SK-N-SH treated with all-trans-retinoic acid at 6 μM for 48 hours (cell line): ENCODE measurements at regions not wholly inside any gene's neighbourhood (a gene's known extent, or its start where the extent isn't known, plus 50 kb on each side); places are given as distances from the start of the nearest gene placed in this dataset.
"Not testable (repeated sequence)": the region's sequence is repeated elsewhere in the genome, so short reads cannot be mapped to it uniquely, and the experiment has no call there.

Source experiments
- ATAC-seq: fragments of 200-7000 bp; cut with Tn5 transposase; 3 replicates; pipeline ENCODE4 v1.9.1; 2020; ENCODE audit warnings: mild to moderate bottlenecking, moderate library complexity
- ARNTL ChIP-seq: fragments of 450-650 bp; formaldehyde crosslinking; IDR thresholded peaks from 2 replicates; pipeline ENCODE4 v1.5.0; 2020; ENCODE audit warnings: low read depth, mild to moderate bottlenecking, moderate library complexity, borderline replicate concordance
- BACH2 ChIP-seq: fragments of 250-450 bp; sonication (Bioruptor Pico); IDR thresholded peaks from 2 replicates; pipeline ENCODE4 v1.9.0; 2021; ENCODE audit warnings: mild to moderate bottlenecking, borderline replicate concordance
- CSDC2 ChIP-seq: fragments of 250-450 bp; sonication (Bioruptor Pico); IDR thresholded peaks from 2 replicates; pipeline ENCODE4 v1.5.0; 2020; ENCODE audit warnings: mild to moderate bottlenecking, moderate library complexity
- GLIS3 ChIP-seq: fragments of 250-450 bp; sonication (Bioruptor Pico); IDR thresholded peaks from 2 replicates; pipeline ENCODE4 v1.5.0; 2020; ENCODE audit warnings: mild to moderate bottlenecking, moderate library complexity
- ISL1 ChIP-seq: fragments of 250-450 bp; sonication (Bioruptor Pico); IDR thresholded peaks from 2 replicates; pipeline ENCODE4 v2.1.2; 2022; ENCODE audit warnings: mild to moderate bottlenecking, moderate library complexity
- OSR1 ChIP-seq: fragments of 250-450 bp; sonication (Bioruptor Pico); IDR thresholded peaks from 2 replicates; pipeline ENCODE4 v1.8.0; 2022; ENCODE audit warnings: moderate library complexity, mild to moderate bottlenecking, inconsistent platforms
- PPARA ChIP-seq: fragments of 250-450 bp; sonication (Bioruptor Pico); IDR thresholded peaks from 2 replicates; pipeline ENCODE4 v1.5.0; 2020; ENCODE audit warnings: mild to moderate bottlenecking, borderline replicate concordance
- RARB ChIP-seq: fragments of 250-450 bp; sonication (Bioruptor Pico); IDR thresholded peaks from 2 replicates; pipeline ENCODE4 v1.8.0; 2021; ENCODE audit warnings: mild to moderate bottlenecking, moderate library complexity
- TCF4 ChIP-seq: fragments of 250-450 bp; sonication (Bioruptor Pico); IDR thresholded peaks from 2 replicates; pipeline ENCODE4 v1.8.0; 2021; ENCODE audit warnings: mild to moderate bottlenecking, moderate library complexity, borderline replicate concordance
- ZC3H10 ChIP-seq: fragments of 250-450 bp; sonication (Bioruptor Pico); IDR thresholded peaks from 2 replicates; pipeline ENCODE4 v1.5.1; 2021; ENCODE audit warnings: mild to moderate bottlenecking, moderate library complexity
- ZFP3 ChIP-seq: fragments of 250-450 bp; sonication (Bioruptor Pico); IDR thresholded peaks from 2 replicates; pipeline ENCODE4 v1.5.0; 2020; ENCODE audit warnings: mild to moderate bottlenecking, moderate library complexity
- ZNF565 ChIP-seq: fragments of 450-650 bp; formaldehyde crosslinking; conservative IDR thresholded peaks from 2 replicates; pipeline ENCODE4 v1.5.0; 2020; ENCODE audit warnings: low read depth, mild to moderate bottlenecking, moderate library complexity
- ZNF70 ChIP-seq: fragments of 450-650 bp; formaldehyde crosslinking; IDR thresholded peaks from 2 replicates; pipeline ENCODE4 v1.5.0; 2020; ENCODE audit warnings: mild to moderate bottlenecking, moderate library complexity
- TF ChIP-seq, protein P1 (sequence below): fragments of 250-450 bp; sonication (Bioruptor Pico); IDR thresholded peaks from 2 replicates; pipeline ENCODE4 v1.8.0; 2020; ENCODE audit warnings: mild to moderate bottlenecking, moderate library complexity, borderline replicate concordance
- TF ChIP-seq, protein P2 (sequence below): fragments of 250-450 bp; sonication (Bioruptor Pico); IDR thresholded peaks from 2 replicates; pipeline ENCODE4 v1.5.0; 2020; ENCODE audit warnings: mild to moderate bottlenecking, moderate library complexity
- TF ChIP-seq, protein P3 (sequence below): fragments of 250-450 bp; sonication (Bioruptor Pico); IDR thresholded peaks from 2 replicates; pipeline ENCODE4 v1.8.0; 2021; ENCODE audit warnings: low read depth, mild to moderate bottlenecking, moderate library complexity, borderline replicate concordance
- TF ChIP-seq, protein P4 (sequence below): fragments of 250-450 bp; sonication (Bioruptor Pico); IDR thresholded peaks from 2 replicates; pipeline ENCODE4 v1.5.1; 2020; ENCODE audit warnings: low read depth, mild to moderate bottlenecking, moderate library complexity

DNA sequence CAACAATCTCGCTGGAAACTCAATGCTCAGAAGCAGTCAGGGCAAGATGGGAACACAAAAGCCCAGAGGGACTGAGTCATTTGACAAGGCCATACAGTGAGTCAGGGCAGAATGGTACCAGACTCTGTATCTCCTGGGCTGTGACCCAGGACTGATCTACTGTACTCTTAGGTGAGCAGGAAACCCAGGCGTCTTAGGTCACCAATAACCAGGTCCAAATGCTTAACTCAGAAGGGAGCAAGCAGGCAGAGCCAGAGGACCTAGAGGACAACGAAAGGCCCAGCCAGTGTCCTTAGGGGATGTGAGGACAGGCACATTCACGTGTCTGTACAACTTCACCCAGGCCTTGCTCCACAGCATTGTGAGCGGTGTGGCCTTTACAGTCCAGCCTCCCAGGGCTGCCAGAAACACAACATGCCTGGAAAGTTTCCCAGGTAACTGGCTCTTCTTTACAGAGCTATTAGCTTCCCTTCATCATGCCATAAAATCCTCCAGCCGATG, 69.9 kb downstream of the ARL6IP4 start (continued):
- TF ChIP-seq PPARA (CRISPR knock-in tag): no peak

DNA sequence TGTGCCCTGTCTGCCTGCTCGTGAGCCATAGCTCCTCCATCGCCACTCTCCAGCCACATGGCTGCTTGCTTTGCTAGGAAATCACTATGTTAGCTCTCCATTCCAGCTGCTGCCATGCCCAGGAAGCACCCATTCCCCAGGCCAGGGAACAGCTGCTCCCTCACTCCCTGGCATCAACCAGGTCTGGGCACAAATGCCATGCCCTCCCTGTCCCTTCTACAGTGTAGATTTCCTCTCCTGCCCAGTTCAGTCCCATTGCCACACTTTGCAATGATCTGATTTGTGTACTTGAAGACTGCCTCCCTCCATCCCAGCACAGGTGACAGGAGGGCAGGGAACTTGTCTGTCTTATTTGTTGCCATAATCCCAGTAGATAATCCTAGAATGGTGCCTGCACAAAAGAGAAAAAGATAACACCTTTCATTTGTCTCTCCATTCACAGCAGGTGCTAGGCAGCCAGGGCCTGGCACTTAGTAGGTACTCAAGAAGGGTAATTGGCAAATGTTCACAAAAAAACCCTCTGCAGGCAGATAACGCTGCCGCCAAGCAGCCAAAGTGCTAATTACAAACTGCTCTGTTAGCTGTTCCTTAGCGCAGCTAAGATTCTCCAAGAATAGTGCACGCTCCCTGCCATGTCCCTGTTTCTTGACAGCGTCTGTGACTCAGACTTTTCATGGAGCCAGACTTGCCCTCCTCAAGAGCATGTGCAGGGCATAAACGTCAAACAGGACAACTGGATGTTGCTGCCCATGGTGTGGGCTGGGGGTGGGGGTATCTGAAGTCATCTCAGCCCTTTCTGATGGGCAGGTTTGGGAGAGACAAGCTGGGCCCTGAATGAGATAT, 69.1 kb downstream of the ARL6IP4 start:
- TF ChIP-seq ZNF565 (CRISPR knock-in tag) (no peak), TCF4 (CRISPR knock-in tag) (no peak)
- peak; percentile 82 for ATAC-seq

DNA sequence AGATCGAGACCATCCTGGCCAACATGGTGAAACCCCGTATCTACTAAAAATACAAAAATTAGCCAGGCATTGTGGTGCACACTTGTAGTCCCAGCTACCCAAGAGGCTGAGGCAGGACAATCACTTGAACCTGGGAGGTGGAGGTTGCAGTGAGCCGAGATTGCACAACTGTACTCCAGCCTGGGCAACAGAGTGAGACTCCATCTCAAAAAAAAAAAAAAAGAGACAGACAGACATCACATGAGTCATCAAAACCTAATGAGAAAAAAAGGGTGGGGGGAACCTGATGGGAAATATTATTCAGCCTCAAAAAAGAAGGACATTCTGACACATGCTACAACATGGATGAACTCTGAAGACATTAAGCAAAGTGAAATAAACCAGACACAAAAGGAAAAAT, 67.4 kb downstream of the ARL6IP4 start:
- not testable (repeated sequence) for ATAC-seq

DNA sequence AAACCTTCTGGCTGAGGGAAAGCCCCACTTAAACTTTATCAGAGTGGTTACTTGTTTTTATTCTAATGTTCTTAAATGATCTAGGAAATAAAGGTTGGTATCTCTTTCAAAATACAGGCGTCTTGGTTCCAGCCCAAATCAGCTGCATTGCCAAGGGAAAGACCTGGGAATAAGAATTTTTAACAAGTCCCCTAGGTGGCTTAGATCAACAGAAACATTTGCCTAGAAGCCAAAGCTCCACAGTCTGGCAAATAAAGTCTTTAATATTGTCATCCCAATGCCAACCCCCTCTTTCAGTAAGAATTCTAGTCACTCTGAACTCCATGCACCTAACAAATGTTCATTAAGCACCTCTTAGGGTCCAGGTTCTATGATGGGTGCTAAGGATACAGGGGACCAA, 66.8 kb downstream of the ARL6IP4 start:
- no peak for ATAC-seq
- TF ChIP-seq ISL1 (no peak), OSR1 (CRISPR knock-in tag) (no peak)
- TF ChIP-seq, protein P1, sequence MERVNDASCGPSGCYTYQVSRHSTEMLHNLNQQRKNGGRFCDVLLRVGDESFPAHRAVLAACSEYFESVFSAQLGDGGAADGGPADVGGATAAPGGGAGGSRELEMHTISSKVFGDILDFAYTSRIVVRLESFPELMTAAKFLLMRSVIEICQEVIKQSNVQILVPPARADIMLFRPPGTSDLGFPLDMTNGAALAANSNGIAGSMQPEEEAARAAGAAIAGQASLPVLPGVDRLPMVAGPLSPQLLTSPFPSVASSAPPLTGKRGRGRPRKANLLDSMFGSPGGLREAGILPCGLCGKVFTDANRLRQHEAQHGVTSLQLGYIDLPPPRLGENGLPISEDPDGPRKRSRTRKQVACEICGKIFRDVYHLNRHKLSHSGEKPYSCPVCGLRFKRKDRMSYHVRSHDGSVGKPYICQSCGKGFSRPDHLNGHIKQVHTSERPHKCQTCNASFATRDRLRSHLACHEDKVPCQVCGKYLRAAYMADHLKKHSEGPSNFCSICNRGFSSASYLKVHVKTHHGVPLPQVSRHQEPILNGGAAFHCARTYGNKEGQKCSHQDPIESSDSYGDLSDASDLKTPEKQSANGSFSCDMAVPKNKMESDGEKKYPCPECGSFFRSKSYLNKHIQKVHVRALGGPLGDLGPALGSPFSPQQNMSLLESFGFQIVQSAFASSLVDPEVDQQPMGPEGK: no peak
- TF ChIP-seq, protein P2, sequence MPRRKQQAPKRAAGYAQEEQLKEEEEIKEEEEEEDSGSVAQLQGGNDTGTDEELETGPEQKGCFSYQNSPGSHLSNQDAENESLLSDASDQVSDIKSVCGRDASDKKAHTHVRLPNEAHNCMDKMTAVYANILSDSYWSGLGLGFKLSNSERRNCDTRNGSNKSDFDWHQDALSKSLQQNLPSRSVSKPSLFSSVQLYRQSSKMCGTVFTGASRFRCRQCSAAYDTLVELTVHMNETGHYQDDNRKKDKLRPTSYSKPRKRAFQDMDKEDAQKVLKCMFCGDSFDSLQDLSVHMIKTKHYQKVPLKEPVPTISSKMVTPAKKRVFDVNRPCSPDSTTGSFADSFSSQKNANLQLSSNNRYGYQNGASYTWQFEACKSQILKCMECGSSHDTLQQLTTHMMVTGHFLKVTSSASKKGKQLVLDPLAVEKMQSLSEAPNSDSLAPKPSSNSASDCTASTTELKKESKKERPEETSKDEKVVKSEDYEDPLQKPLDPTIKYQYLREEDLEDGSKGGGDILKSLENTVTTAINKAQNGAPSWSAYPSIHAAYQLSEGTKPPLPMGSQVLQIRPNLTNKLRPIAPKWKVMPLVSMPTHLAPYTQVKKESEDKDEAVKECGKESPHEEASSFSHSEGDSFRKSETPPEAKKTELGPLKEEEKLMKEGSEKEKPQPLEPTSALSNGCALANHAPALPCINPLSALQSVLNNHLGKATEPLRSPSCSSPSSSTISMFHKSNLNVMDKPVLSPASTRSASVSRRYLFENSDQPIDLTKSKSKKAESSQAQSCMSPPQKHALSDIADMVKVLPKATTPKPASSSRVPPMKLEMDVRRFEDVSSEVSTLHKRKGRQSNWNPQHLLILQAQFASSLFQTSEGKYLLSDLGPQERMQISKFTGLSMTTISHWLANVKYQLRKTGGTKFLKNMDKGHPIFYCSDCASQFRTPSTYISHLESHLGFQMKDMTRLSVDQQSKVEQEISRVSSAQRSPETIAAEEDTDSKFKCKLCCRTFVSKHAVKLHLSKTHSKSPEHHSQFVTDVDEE (CRISPR knock-in tag): no peak

DNA sequence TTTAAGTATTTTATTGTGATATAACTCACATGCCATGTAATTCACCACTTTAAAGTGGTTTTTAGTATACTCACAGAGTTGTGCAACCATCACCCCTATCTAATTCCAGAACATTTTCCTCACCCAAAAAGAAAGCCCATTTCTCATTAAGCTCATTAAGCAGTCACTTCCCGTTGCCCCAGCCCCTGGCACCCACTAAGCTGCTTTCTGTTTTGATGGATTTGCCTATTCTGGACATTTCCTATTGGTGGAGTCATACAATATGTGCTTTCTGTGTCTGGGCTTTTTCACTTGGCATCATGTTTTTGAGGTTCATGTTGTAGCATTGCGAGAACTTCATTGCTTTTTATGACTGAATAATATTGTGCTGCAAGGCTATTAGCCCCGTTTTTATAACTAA, 66.0 kb downstream of the ARL6IP4 start:
- TF ChIP-seq GLIS3 (CRISPR knock-in tag): no peak
- no peak for TF ChIP-seq ARNTL
- no peak for TF ChIP-seq ZC3H10
- TF ChIP-seq ZNF70 (CRISPR knock-in tag): no peak
- no peak for TF ChIP-seq ZFP3 (CRISPR knock-in tag)
- TF ChIP-seq, protein P3, sequence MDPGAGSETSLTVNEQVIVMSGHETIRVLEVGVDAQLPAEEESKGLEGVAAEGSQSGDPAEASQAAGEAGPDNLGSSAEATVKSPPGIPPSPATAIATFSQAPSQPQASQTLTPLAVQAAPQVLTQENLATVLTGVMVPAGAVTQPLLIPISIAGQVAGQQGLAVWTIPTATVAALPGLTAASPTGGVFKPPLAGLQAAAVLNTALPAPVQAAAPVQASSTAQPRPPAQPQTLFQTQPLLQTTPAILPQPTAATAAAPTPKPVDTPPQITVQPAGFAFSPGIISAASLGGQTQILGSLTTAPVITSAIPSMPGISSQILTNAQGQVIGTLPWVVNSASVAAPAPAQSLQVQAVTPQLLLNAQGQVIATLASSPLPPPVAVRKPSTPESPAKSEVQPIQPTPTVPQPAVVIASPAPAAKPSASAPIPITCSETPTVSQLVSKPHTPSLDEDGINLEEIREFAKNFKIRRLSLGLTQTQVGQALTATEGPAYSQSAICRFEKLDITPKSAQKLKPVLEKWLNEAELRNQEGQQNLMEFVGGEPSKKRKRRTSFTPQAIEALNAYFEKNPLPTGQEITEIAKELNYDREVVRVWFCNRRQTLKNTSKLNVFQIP (CRISPR knock-in tag): no peak
- no peak for TF ChIP-seq ZNF565 (CRISPR knock-in tag)
- no peak for ATAC-seq

DNA sequence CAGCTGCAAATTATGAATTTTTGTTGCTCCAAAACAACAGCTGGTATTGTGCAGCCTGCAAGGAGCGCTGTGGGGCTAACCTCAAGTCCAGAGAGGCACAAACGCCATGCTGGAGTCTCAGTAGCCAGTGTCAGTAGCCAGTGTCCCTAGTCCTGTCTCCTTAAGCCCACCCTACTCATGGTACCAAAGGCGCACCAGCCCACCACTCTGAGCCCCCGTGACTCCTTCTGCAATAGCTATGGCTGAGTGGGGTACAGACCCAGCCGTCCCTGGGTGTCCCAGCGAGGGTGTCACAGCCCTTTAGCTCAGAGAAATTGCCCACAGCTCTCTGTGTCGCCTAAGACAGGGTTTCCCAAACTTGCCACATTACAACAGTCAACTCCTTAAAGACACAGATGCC, 65.2 kb downstream of the ARL6IP4 start:
- ATAC-seq: no peak
- TF ChIP-seq ARNTL: no peak
- TF ChIP-seq, protein P2 (CRISPR knock-in tag): no peak
- no peak for TF ChIP-seq BACH2
- no peak for TF ChIP-seq OSR1 (CRISPR knock-in tag)
- TF ChIP-seq, protein P4, sequence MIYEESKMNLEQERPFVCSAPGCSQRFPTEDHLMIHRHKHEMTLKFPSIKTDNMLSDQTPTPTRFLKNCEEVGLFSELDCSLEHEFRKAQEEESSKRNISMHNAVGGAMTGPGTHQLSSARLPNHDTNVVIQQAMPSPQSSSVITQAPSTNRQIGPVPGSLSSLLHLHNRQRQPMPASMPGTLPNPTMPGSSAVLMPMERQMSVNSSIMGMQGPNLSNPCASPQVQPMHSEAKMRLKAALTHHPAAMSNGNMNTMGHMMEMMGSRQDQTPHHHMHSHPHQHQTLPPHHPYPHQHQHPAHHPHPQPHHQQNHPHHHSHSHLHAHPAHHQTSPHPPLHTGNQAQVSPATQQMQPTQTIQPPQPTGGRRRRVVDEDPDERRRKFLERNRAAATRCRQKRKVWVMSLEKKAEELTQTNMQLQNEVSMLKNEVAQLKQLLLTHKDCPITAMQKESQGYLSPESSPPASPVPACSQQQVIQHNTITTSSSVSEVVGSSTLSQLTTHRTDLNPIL (CRISPR knock-in tag): no peak
- TF ChIP-seq ZC3H10: no peak
- TF ChIP-seq, protein P3 (CRISPR knock-in tag): no peak
- no peak for TF ChIP-seq CSDC2
- no peak for TF ChIP-seq ISL1
- no peak for TF ChIP-seq RARB (CRISPR knock-in tag)
